MM.1S (cell line): ENCODE measurements at regions not wholly inside any gene's neighbourhood (a gene's known extent, or its start where the extent isn't known, plus 50 kb on each side); places are given as distances from the start of the nearest gene placed in this dataset.

ENCODE experiments used
- DNase-seq: peaks from one replicate; pipeline ENCODE4 v3.0.0-alpha.2; 2015
- H2AFZ ChIP-seq: fragments of 300-600 bp; sonication (generic); 2 replicates; pipeline ENCODE4 v1.6.0; 2016; ENCODE audit warnings: antibody characterized with exemption, low read length
- H3F3A ChIP-seq: fragments of 300-600 bp; sonication (generic); 2 replicates; pipeline ENCODE4 v1.6.1; 2016; ENCODE audit warnings: mild to moderate bottlenecking, antibody characterized with exemption, low read length, moderate library complexity, mixed read lengths; ENCODE audit not compliant: insufficient read depth
- H3K27ac ChIP-seq: fragments of 300-600 bp; sonication (generic); 2 replicates; pipeline ENCODE4 v1.5.1; 2016; ENCODE audit warnings: mild to moderate bottlenecking, low read length
- H3K27me3 ChIP-seq: fragments of 300-600 bp; sonication (generic); replicated peaks from 2 replicates; pipeline ENCODE4 v1.6.0; 2016; ENCODE audit warnings: low read length; ENCODE audit not compliant: insufficient read depth
- H3K36me3 ChIP-seq: fragments of 300-600 bp; sonication (generic); replicated peaks from 2 replicates; pipeline ENCODE4 v1.6.1; 2016; ENCODE audit warnings: mild to moderate bottlenecking, low read length, mixed read lengths; ENCODE audit not compliant: insufficient read depth
- H3K4me1 ChIP-seq: fragments of 300-600 bp; sonication (generic); 2 replicates; pipeline ENCODE4 v1.6.1; 2016; ENCODE audit warnings: low read length, mixed read lengths
- H3K4me2 ChIP-seq: fragments of 300-600 bp; sonication (generic); 2 replicates; pipeline ENCODE4 v1.6.0; 2016; ENCODE audit warnings: low read depth, low read length
- H3K4me3 ChIP-seq: fragments of 300-600 bp; sonication (generic); 2 replicates; pipeline ENCODE4 v1.5.1; 2016; ENCODE audit warnings: low read length, mixed read lengths
- H3K79me2 ChIP-seq: fragments of 300-600 bp; sonication (generic); 2 replicates; pipeline ENCODE4 v1.6.1; 2016; ENCODE audit warnings: mixed run types, low read length, mixed read lengths
- H3K9ac ChIP-seq: fragments of 300-600 bp; sonication (generic); 2 replicates; pipeline ENCODE4 v1.6.1; 2016; ENCODE audit warnings: low read length, mixed read lengths
- H3K9me2 ChIP-seq: fragments of 300-600 bp; sonication (generic); replicated peaks from 2 replicates; pipeline ENCODE4 v1.6.1; 2016; ENCODE audit warnings: mild to moderate bottlenecking, low read length, mixed read lengths; ENCODE audit not compliant: insufficient read depth
- H3K9me3 ChIP-seq: fragments of 300-600 bp; sonication (generic); replicated peaks from 2 replicates; pipeline ENCODE4 v1.6.1; 2016; ENCODE audit warnings: mild to moderate bottlenecking, low read length, mixed read lengths; ENCODE audit not compliant: insufficient read depth
- H4K20me1 ChIP-seq: fragments of 300-600 bp; sonication (generic); 2 replicates; pipeline ENCODE4 v1.6.1; 2016; ENCODE audit warnings: mild to moderate bottlenecking, low read length, moderate library complexity, mixed read lengths; ENCODE audit not compliant: insufficient read depth
- EZH2 ChIP-seq: fragments of 300-600 bp; sonication (generic); optimal IDR thresholded peaks from 2 replicates; pipeline ENCODE3; 2017; ENCODE audit warnings: low read depth, mild to moderate bottlenecking, antibody characterized with exemption, low read length, mixed read lengths
- EZH2phosphoT487 ChIP-seq: fragments of 300-600 bp; sonication (generic); IDR thresholded peaks from 2 replicates; pipeline ENCODE4 v1.6.1; 2018; ENCODE audit warnings: antibody characterized with exemption, low read length
- TF ChIP-seq, protein P1 (sequence below): fragments of 300-600 bp; sonication (generic); IDR thresholded peaks from 2 replicates; pipeline ENCODE4 v1.5.1; 2016; ENCODE audit warnings: antibody characterized with exemption, low read length, mixed read lengths

GRCh38 chr13:84211048-84211447, 328.8 kb upstream of the SLITRK1 start:
- no peaks in the 10 kb centered on the region for H4K20me1 ChIP-seq
- no peak overlapping the region for H3K4me2 ChIP-seq
- no peak overlapping the region for H3K9ac ChIP-seq
- H3K79me2 ChIP-seq = no peaks in the 10 kb centered on the region
- no peaks in the 10 kb centered on the region for H3K36me3 ChIP-seq
- no peaks in the 10 kb centered on the region for H3K9me2 ChIP-seq
- no peak for TF ChIP-seq EZH2
- TF ChIP-seq, protein P1, sequence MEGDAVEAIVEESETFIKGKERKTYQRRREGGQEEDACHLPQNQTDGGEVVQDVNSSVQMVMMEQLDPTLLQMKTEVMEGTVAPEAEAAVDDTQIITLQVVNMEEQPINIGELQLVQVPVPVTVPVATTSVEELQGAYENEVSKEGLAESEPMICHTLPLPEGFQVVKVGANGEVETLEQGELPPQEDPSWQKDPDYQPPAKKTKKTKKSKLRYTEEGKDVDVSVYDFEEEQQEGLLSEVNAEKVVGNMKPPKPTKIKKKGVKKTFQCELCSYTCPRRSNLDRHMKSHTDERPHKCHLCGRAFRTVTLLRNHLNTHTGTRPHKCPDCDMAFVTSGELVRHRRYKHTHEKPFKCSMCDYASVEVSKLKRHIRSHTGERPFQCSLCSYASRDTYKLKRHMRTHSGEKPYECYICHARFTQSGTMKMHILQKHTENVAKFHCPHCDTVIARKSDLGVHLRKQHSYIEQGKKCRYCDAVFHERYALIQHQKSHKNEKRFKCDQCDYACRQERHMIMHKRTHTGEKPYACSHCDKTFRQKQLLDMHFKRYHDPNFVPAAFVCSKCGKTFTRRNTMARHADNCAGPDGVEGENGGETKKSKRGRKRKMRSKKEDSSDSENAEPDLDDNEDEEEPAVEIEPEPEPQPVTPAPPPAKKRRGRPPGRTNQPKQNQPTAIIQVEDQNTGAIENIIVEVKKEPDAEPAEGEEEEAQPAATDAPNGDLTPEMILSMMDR = no peak
- no peak overlapping the region for H2AFZ ChIP-seq
- no peaks in the 10 kb centered on the region for H3F3A ChIP-seq
- H3K4me3 ChIP-seq = no peak overlapping the region
- no peak for DNase-seq
- H3K4me1 ChIP-seq = no peaks in the 10 kb centered on the region
- no peaks in the 10 kb centered on the region for H3K27me3 ChIP-seq
- no peaks in the 10 kb centered on the region for H3K9me3 ChIP-seq
- H3K27ac ChIP-seq = no peak overlapping the region

- no peak overlapping the region for H3K27ac ChIP-seq
- H3K9ac ChIP-seq = no peak overlapping the region
- H3K9me2 ChIP-seq = no peaks in the 10 kb centered on the region
- no peaks in the 10 kb centered on the region for H3K27me3 ChIP-seq
- H2AFZ ChIP-seq = no peak overlapping the region
- TF ChIP-seq EZH2 = no peak
- no peak for TF ChIP-seq EZH2phosphoT487
- TF ChIP-seq, protein P1 = no peak
- H3K79me2 ChIP-seq = no peaks in the 10 kb centered on the region
- H3K9me3 ChIP-seq = no peaks in the 10 kb centered on the region
- DNase-seq = peak; percentile 10
- no peak overlapping the region for H3K4me3 ChIP-seq
- H3K4me2 ChIP-seq = no peak overlapping the region
- H3K4me1 ChIP-seq = no peaks in the 10 kb centered on the region
- no peaks in the 10 kb centered on the region for H3K36me3 ChIP-seq
- H4K20me1 ChIP-seq = no peaks in the 10 kb centered on the region
- H3F3A ChIP-seq = no peaks in the 10 kb centered on the region
These were observed 326.1 kb upstream of the SLITRK1 start for GRCh38 chr13:84208246-84208910.

DNA sequence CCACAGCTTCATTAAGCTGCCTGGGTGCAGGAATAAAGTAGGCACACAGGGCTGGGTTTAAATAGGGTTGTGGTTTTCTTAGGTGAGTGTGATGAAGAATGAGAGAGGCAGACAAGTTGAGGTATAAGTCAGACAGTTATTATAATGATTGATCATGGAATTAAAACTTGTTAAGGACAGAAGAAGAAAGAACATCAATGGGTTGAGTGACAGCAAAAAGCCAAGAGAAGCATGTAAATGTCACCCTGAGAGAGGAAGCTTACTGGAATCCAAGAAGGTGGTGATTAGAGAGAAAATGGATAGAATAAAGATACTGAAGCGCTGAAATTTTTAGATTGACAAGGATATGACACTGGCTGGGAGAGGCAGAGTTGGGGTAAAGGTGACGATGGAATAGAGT, 325.2 kb upstream of the SLITRK1 start:
- Histone ChIP-seq H4K20me1 (no peaks in the 10 kb centered on the region), H3K27ac (no peak overlapping the region), H3K4me2 (no peak overlapping the region), H3K9me2 (no peaks in the 10 kb centered on the region), H3K36me3 (no peaks in the 10 kb centered on the region), H3K27me3 (no peaks in the 10 kb centered on the region), H3K9me3 (no peaks in the 10 kb centered on the region), H3K4me3 (no peak overlapping the region), H3F3A (no peaks in the 10 kb centered on the region), H2AFZ (no peak overlapping the region), H3K9ac (no peak overlapping the region), H3K79me2 (no peaks in the 10 kb centered on the region), H3K4me1 (no peaks in the 10 kb centered on the region)
- TF ChIP-seq, protein P1 = no peak
- TF ChIP-seq EZH2 = no peak
- TF ChIP-seq EZH2phosphoT487 = no peak
- DNase-seq = no peak
